ENCODE measurements at regions not wholly inside any gene's neighbourhood (a gene's known extent, or its start where the extent isn't known, plus 50 kb on each side); places are given as distances from the start of the nearest gene placed in this dataset.

DNA sequence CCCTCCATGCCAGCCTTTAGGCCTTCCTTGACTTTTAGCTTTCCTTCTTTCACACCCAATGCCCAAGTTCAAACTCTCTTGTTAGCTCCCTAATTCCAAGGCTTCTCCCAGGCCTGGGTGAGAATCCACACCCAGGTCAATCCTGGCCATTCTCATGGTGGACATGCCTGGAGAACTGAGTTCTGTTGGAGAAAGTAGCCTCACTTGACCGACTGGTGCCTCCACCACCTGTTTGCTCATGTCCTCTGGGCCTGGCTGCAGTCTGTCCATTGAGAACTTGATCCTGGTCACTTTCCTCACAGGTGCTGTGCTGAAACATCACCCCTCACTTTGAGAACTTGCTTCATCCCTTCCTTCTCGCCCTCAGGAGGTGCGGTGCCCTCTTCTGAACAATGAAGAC, 189.1 kb upstream of the TWIST2 start:
- no peak for TF ChIP-seq CTCF (IDR thresholded peaks at IDR 0.05)
- no peak for TF ChIP-seq POLR2A (IDR thresholded peaks at IDR 0.05)
